HepG2 (cell line): ENCODE measurements at regions not wholly inside any gene's neighbourhood (a gene's known extent, or its start where the extent isn't known, plus 50 kb on each side); places are given as distances from the start of the nearest gene placed in this dataset.

Experiments used
- CHD2 ChIP-seq: IDR thresholded peaks from 2 replicates; pipeline ENCODE4 v1.6.1; 2011; ENCODE audit warnings: low read depth, low read length, improper control_type of control experiment
- CTCF ChIP-seq: sonication (generic); formaldehyde crosslinking; IDR thresholded peaks from 2 replicates; pipeline ENCODE4 v1.5.0; 2020; ENCODE audit warnings: mild to moderate bottlenecking, missing genetic modification reagents, moderate library complexity
- EZH2 ChIP-seq: conservative IDR thresholded peaks from 2 replicates; pipeline ENCODE4 v1.6.1; 2012; ENCODE audit warnings: mild to moderate bottlenecking, low read depth, low read length, moderate library complexity
- SRF ChIP-seq: IDR thresholded peaks from 2 replicates; pipeline ENCODE4 v1.6.1; 2011; ENCODE audit warnings: mild to moderate bottlenecking, low read depth, low read length, moderate library complexity
- ZNF660 ChIP-seq: sonication (generic); formaldehyde crosslinking; IDR thresholded peaks from 2 replicates; pipeline ENCODE4 v1.5.1; 2020; ENCODE audit warnings: mild to moderate bottlenecking, low read depth, missing genetic modification reagents, borderline replicate concordance
- ZNF737 ChIP-seq: sonication (generic); formaldehyde crosslinking; IDR thresholded peaks from 2 replicates; pipeline ENCODE4 v1.5.0; 2020; ENCODE audit warnings: missing genetic modification reagents, mild to moderate bottlenecking, borderline replicate concordance
- TF ChIP-seq, protein P1 (sequence below): sonication (generic); formaldehyde crosslinking; conservative IDR thresholded peaks from 2 replicates; pipeline ENCODE4 v1.4.0; 2020; ENCODE audit warnings: missing genetic modification reagents

- TF ChIP-seq CTCF (CRISPR knock-in tag) (no peak), ZNF660 (no peak), ZNF737 (CRISPR knock-in tag) (no peak), EZH2 (no peak), CHD2 (no peak), SRF (no peak)
- TF ChIP-seq, protein P1, sequence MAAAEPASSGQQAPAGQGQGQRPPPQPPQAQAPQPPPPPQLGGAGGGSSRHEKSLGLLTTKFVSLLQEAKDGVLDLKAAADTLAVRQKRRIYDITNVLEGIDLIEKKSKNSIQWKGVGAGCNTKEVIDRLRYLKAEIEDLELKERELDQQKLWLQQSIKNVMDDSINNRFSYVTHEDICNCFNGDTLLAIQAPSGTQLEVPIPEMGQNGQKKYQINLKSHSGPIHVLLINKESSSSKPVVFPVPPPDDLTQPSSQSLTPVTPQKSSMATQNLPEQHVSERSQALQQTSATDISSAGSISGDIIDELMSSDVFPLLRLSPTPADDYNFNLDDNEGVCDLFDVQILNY (CRISPR knock-in tag) = no peak
Measured at GRCh38 chr2:184215745-184216144, 382.6 kb upstream of the ZNF804A start.
